SK-N-MC (cell line): ENCODE measurements at regions not wholly inside any gene's neighbourhood (a gene's known extent, or its start where the extent isn't known, plus 50 kb on each side); places are given as distances from the start of the nearest gene placed in this dataset.

Experiments used
- EZH2 ChIP-seq: fragments of 200-600 bp; sonication (generic); IDR thresholded peaks from one replicate; pipeline ENCODE4 v1.6.1; 2017; ENCODE audit warnings: antibody characterized with exemption
- FOXP2 ChIP-seq: optimal IDR thresholded peaks from 2 replicates; pipeline ENCODE3; 2011; ENCODE audit warnings: mild to moderate bottlenecking, moderate library complexity; ENCODE audit not compliant: insufficient read depth; ENCODE audit errors: extremely low read length, control extremely low read depth
- POLR2AphosphoS5 ChIP-seq: IDR thresholded peaks from 2 replicates; pipeline ENCODE4 v1.6.1; 2012; ENCODE audit warnings: mild to moderate bottlenecking, low read depth, low read length, borderline replicate concordance

GRCh38 chr3:127441764-127442163 is 148.8 kb downstream of the TPRA1 start:
- TF ChIP-seq EZH2 = no peak
- TF ChIP-seq POLR2AphosphoS5 = no peak
- no peak for TF ChIP-seq FOXP2
